Mesodermal cell (in vitro differentiated cells): ENCODE measurements at regions not wholly inside any gene's neighbourhood (a gene's known extent, or its start where the extent isn't known, plus 50 kb on each side); places are given as distances from the start of the nearest gene placed in this dataset.

Experiments used
- H3K27ac ChIP-seq: 2 replicates; pipeline ENCODE4 v1.7.0; 2013; ENCODE audit warnings: mild to moderate bottlenecking, low read depth, low read length, moderate library complexity; ENCODE audit not compliant: severe bottlenecking
- H3K36me3 ChIP-seq: 2 replicates; pipeline ENCODE4 v1.7.1; 2013; ENCODE audit warnings: mild to moderate bottlenecking, low read length, moderate library complexity; ENCODE audit not compliant: control insufficient read depth, insufficient read depth
- H3K4me1 ChIP-seq: one replicate; pipeline ENCODE4 v1.7.1; 2013; ENCODE audit warnings: mild to moderate bottlenecking, low read length; ENCODE audit not compliant: insufficient read depth, control insufficient read depth, poor library complexity, severe bottlenecking
- H3K4me3 ChIP-seq: 2 replicates; pipeline ENCODE4 v1.7.0; 2013; ENCODE audit warnings: low read length, control low read depth, mild to moderate bottlenecking; ENCODE audit not compliant: insufficient read depth, poor library complexity, severe bottlenecking; ENCODE audit errors: extremely low read depth
- H3K9me3 ChIP-seq: 2 replicates; pipeline ENCODE4 v1.7.1; 2013; ENCODE audit warnings: mild to moderate bottlenecking, low read length, moderate library complexity; ENCODE audit not compliant: control insufficient read depth
- WGBS, 2 experiments: methylation state at CpG; one replicate each; pipeline ENCODE4 v1.1.5; 2013; ENCODE audit warnings: missing lambda C conversion rate in 2 of 2; ENCODE audit not compliant: insufficient coverage in 2 of 2; 5-methylcytosine and 5-hydroxymethylcytosine counted together

DNA sequence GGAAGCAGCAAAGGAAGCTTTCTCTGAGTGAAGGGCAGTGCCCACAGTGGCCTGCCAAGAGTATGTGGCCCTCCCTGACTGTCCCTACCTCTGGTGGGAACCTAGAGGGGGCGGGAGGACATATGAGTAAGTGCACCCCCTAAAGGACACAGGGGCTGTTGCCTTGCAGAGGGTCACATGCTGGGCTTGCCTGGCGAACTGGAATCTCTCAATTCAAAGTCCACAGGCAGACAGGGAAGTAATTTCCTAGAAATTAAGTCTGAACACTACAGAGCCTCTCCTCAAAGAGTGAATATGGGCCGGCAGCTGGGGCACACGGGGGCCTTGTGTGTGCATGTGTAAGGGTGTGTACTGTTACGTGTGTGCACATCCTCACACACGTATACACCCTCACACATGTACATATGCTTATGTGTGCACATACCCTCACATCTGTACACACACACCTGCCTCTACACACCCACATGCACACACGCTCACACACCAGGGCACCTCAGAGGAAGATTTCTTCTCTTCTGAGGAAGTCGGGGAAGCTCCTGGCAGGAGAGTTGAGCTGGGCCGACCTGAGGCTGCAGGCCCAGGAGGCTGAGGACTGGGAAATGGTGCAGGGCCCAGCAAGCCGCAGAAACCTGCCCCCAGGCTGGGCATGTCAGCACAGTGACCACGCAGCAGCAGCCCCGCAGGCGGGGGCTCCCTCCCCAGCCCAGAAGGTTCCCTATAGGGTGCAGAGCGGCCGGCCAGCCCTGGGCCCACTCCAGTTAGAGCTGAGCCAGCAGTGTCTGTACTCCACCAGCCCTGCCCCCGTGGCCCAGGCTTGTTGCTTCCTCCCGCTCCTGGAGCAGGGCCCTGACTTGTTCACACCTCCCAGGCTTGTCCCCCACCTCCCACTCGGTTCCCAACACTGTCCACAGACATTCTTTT, 77.4 kb upstream of the TAF1B start:
- Histone ChIP-seq H3K9me3 (no peaks in the 10 kb centered on the region), H3K4me1 (peaks cover 14% of the 10 kb centered on the region), H3K36me3 (no peaks in the 10 kb centered on the region), H3K27ac (no peak overlapping the region), H3K4me3 (no peak overlapping the region)
- WGBS, 2 experiments, result 59 to 62% methylated on average over 9 to 11 of the region's 18 CpGs

DNA sequence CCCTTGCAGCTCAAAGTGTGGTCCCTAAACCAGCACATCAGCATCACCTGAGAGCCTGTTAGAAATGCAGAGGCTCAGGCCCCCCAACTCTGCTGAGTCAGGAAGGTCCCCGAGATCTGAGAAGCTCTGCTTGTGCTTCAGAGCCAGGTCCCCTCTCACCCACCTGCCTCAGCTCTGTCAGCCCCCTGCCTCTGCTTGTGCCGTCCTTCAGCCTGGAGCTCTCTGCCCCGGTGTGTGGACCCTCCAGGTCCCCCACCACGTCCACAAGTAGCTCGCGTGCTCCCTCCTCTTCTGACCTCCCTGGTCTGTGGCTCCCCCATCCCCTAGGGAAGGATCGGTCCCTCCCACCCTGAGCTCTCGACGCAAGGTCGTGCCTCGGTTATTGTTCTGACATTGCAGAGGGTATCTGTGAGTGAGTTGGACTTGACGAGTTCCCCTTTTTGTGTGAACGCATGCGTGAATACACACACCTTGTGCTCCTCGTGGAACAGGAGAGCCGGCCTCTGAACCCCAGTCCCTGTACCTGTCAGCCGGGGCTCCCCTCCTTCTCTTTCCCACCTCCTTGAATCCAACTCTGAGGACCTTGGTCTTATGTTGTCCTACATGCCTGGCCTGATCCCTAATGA, 75.5 kb upstream of the TAF1B start:
- WGBS, 2 experiments, result 89 to 93% methylated on average over 9 to 13 of the region's 17 CpGs
- Histone ChIP-seq H3K36me3 (no peaks in the 10 kb centered on the region), H3K27ac (no peak overlapping the region), H3K9me3 (no peaks in the 10 kb centered on the region), H3K4me1 (peaks cover 26% of the 10 kb centered on the region), H3K4me3 (no peak overlapping the region)

DNA sequence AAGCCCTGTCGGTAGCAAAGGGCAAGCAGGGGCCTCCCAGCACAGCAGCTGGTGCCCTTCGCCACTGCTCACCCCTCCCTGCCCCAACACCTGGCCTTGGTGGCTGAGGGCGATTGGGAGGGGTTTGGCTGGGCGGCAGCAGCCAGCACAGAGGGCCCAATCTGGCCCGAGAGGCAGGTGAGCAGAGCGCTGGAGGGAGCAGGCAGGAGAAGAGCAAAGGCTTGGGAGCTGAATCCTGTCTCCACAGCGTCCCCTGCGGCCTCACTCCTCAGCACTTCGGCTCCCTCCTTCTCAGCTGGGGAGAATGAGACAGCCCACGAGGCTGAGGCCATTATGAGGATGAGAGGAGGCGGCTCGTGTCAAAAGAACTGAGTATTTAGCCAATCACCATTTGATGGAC, 74.9 kb upstream of the TAF1B start:
- Histone ChIP-seq H3K36me3 (no peaks in the 10 kb centered on the region), H3K27ac (no peak overlapping the region)
- 36 to 58% methylated on average over 4 to 9 of the region's 12 CpGs for WGBS, 2 experiments

DNA sequence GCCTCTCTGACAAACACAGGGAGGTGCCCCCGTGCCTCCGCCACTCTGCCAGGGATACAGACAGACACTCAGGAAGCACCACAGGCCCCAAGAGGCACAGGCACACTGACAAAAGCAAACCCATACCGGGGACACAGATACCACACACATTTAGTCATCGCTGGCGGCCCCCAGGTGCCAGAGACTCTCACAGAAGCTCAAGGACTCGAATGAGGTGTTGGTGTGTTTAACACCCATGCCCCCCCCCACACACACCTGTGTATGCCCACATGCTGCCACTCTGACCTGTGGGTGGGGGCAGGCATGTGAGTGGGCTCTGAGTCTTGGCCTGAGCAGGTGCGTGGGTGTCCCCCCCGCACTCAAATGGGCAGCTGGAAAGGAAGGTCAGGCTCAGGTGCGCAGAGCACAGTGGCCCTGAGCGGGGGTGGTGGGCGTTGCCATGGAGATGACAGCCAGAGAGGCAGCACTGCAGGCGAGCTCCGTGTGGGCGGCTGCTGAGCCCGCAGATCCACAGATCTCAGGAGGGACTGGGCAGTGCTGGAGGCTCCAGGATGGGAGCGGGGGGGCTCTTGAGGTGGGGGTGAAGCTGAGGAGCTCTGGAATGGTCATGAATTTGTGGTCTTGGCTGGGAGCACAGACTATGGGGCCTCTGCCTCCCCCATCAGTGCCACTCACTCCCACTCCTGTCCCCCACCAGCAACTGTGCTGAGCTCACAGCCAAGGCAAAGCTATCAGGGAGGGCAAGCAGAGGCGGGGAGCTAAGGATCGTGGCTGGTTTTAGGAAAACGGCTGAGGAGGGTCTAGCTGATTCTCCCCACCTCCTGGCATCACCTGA, 73.9 kb upstream of the TAF1B start:
- H3K4me1 ChIP-seq, result peaks cover 26% of the 10 kb centered on the region
- H3K4me3 ChIP-seq, result no peak overlapping the region
- WGBS, 2 experiments, result 48 to 54% methylated on average over 12 to 13 of the region's 19 CpGs
- no peak overlapping the region for H3K27ac ChIP-seq
- H3K36me3 ChIP-seq, result no peaks in the 10 kb centered on the region
- H3K9me3 ChIP-seq, result no peaks in the 10 kb centered on the region

More for the DNA sequence above, 74.9 kb upstream of the TAF1B start:
- Histone ChIP-seq H3K9me3 (no peaks in the 10 kb centered on the region), H3K4me3 (no peak overlapping the region), H3K4me1 (peaks cover 26% of the 10 kb centered on the region)

DNA sequence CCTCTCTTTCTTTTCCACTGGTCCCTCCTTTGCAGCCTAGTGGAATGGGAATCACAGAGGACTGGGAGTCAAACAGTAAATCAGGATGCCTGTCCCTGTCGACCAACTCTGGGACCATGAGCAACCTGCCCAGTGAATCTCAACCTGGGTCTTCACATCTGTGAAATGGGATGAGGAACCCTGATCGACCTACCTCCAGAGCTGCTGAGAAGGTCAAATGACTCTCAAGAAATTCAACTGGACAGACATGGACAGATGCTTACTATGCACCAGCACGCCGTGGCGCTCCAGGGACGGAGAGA, 73.3 kb upstream of the TAF1B start:
- Histone ChIP-seq H3K36me3 (no peaks in the 10 kb centered on the region), H3K9me3 (no peaks in the 10 kb centered on the region), H3K4me1 (peaks cover 26% of the 10 kb centered on the region), H3K27ac (no peak overlapping the region), H3K4me3 (no peak overlapping the region)
- 72 to 85% methylated on average over 6 of the region's 6 CpGs for WGBS, 2 experiments

DNA sequence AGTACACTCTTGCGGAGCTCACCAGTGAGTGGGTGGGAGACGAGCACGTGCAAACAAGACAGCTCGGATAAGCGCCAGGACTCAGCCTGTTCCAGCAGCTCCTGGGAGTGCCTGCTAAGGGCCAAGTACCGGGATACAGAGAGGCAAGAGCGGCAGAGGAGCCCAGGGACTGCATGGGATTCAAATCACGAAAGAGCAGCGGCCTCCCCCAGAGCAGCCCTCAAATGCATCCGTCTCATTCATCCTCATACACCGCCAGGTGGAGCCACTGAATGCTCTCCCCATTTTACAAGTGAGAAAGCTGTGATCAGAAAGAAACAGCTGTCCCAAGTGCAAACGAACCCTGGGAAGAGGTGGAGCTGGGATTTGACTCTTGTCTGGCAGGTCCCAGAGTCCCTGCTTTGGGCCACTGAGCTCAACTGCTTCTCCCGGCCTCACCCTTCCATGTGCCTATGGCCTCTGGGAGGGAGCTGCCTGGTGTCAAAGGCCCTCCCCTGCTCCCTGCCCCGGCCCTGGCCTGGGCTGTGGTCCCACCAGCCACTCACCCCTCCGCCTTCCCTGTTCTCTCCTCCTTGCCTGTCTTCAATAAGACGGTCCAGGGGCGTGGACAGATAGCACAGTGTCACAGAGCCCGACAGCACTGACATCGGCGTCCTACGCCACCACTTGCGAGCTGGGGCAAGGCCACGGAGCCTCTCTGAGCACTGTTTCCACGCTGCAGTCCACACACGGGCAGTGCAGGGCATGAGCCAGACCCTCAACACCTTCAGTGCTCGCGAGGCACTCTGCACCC, 72.8 kb upstream of the TAF1B start:
- Histone ChIP-seq H3K9me3 (no peaks in the 10 kb centered on the region), H3K36me3 (no peaks in the 10 kb centered on the region), H3K4me3 (no peak overlapping the region), H3K4me1 (peaks cover 26% of the 10 kb centered on the region), H3K27ac (no peak overlapping the region)
- WGBS, 2 experiments, result 58 to 82% methylated on average over 18 to 21 of the region's 27 CpGs

DNA sequence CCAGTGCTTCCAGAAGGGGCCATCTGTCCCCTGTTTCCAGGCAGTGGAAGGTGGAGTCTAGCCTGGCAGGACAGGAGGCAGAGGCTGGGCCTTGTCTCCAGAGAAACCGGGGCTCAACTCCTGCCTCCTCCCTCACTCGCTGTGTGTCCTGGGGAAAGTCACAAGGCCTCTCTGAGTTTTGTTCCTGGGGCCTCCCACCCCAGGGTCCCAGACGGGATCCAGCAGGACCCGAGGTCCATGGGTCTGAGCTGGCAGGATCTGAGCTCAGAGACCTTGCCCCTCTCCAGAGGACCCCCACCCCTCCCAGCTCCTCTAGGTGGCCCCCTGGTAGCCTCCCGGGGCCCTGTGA, 72.2 kb upstream of the TAF1B start:
- Histone ChIP-seq H3K4me3 (no peak overlapping the region), H3K36me3 (no peaks in the 10 kb centered on the region), H3K27ac (no peak overlapping the region), H3K9me3 (no peaks in the 10 kb centered on the region), H3K4me1 (peaks cover 26% of the 10 kb centered on the region)
- WGBS, 2 experiments, result 90 to 100% methylated on average over 2 of the region's 5 CpGs

DNA sequence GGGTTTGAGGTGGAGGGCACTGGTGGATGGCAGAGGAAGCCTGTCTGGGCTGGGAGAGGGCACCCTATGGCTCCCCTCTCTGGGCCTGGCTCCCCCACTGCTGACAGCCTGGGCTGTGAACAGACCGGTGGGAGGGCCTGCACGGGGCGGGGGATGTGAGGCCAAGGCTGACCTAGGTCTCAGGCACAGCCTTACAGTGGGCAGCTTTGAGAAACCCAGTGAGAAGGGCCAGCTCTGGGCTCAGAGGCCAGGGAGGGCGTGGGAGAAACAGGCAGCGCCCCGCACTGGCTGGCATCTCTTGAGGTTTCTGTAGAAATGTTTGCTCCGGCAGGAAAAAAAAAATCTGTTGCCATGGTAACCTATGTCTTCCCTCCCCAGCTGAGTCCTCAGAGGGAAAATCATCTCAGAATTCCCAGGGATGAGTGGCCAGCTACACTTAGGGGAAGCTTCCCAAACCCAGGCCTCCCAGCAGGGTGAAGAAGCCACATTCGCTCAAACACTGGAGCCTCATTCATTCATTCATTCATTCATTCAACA, 71.7 kb upstream of the TAF1B start:
- 58 to 62% methylated on average over 7 to 8 of the region's 8 CpGs for WGBS, 2 experiments
- no peaks in the 10 kb centered on the region for H3K9me3 ChIP-seq
- H3K27ac ChIP-seq, result no peak overlapping the region
- no peak overlapping the region for H3K4me3 ChIP-seq
- no peaks in the 10 kb centered on the region for H3K36me3 ChIP-seq
- H3K4me1 ChIP-seq, result peaks cover 26% of the 10 kb centered on the region

DNA sequence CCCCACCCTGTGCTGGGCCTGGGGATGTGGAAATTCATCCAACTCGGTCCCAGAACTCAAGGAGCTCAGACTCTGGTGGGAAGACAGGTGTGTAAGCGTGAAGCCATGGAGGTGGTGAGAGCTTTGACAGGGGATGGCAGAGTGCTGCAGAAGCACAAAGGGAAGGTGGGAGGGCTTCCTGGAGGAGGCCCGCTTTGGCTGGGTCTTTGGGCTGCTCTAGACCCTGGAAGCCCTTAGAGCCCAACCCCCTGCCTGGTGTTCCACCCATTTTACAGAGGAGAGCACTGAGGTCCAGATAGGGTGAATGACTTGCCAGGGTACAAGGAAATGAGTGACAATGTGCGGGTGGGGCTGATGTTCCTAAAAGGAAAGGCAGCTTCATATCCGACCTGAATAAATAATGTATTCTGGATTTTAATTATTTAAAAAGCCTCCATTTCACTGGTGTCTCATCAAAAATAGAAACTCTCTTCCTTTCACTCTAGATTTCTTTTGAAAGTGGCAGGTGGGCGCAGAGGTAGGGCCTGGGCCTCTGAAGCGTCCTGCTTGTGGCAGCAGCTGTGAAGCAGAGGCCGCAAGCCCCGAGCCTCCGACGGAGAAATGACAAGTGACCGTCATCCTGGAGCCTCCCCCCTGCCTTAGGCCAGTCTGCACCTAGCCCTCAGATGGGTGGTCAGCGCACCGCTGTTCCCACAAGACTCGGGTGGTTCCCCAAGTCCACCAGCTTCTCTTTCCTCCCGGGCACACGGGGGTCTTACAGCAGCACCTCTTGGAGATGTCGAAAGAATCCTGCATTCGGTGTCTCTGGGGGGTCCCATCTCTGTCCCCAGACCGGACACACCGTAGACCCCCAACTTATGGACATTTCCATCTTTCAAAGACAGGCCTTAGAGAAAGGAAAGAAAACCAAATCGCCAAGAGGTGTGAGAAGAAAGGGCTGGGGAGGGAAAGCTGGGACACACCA, 71.0 kb upstream of the TAF1B start:
- no peaks in the 10 kb centered on the region for H3K36me3 ChIP-seq
- peaks cover 23% of the 10 kb centered on the region for H3K4me1 ChIP-seq
- H3K27ac ChIP-seq, result no peak overlapping the region
- no peaks in the 10 kb centered on the region for H3K9me3 ChIP-seq
- H3K4me3 ChIP-seq, result no peak overlapping the region
- WGBS, 2 experiments, result 96 to 97% methylated on average over 15 to 16 of the region's 22 CpGs
